ENCODE measurements at regions not wholly inside any gene's neighbourhood (a gene's known extent, or its start where the extent isn't known, plus 50 kb on each side); places are given as distances from the start of the nearest gene placed in this dataset.

DNA sequence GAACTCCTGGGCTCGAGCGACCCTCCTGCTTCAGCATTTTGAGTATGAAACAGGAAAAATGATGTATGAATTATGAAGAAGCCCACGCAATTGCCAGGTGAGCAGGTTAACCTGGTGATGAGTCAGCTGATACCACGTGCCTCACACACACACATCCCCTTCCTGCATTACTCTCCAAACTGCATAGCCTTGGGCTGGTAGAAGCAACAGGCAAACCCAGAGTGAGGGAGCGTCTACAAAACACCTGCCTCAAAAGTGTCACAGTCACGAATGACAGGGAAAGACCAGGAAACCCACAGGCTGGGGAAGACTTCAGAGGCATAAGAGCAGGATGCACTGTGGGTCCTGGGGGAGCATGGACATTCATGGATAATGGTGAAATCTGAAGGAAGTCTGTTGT lies 192.8 kb upstream of the IRS2 start:
- Histone ChIP-seq H3K27me3 (replicated peaks; ENCODE audit: insufficient read depth) (no peaks in the 10 kb centered on the region), H3K4me1 (ENCODE audit: insufficient read depth) (no peaks in the 10 kb centered on the region), H3F3A (ENCODE audit: insufficient read depth) (no peaks in the 10 kb centered on the region), H2AFZ (no peak overlapping the region), H4K20me1 (ENCODE audit: insufficient read depth) (no peaks in the 10 kb centered on the region), H3K79me2 (ENCODE audit: insufficient read depth) (no peaks in the 10 kb centered on the region), H3K4me3 (no peak overlapping the region), H3K9me3 (ENCODE audit: low read depth) (no peaks in the 10 kb centered on the region), H3K27ac (no peak overlapping the region), H3K9ac (no peak overlapping the region), H3K4me2 (ENCODE audit: unreplicated experiment) (no peak overlapping the region), H3K36me3 (ENCODE audit: low read depth) (no peaks in the 10 kb centered on the region), H3K9me2 (ENCODE audit: insufficient read depth) (no peaks in the 10 kb centered on the region)
- no peak for TF ChIP-seq EZH2phosphoT487 (IDR thresholded peaks at IDR 0.05; ENCODE audit: insufficient read depth, low read depth)
- TF ChIP-seq EZH2 (IDR thresholded peaks at IDR 0.05; ENCODE audit: insufficient read depth, poor library complexity, severe bottlenecking) = no peak
- DNase-seq = no peak
- in situ Hi-C loops (cut with MboI) = no loop called here
- WGBS, 2 experiments (ENCODE audit: low coverage in 1 of 2, low lambda C conversion rate in 2 of 2, missing lambda C conversion rate in 2 of 2) = 66 to 70% methylated on average over 6 of the region's 6 CpGs

DNA sequence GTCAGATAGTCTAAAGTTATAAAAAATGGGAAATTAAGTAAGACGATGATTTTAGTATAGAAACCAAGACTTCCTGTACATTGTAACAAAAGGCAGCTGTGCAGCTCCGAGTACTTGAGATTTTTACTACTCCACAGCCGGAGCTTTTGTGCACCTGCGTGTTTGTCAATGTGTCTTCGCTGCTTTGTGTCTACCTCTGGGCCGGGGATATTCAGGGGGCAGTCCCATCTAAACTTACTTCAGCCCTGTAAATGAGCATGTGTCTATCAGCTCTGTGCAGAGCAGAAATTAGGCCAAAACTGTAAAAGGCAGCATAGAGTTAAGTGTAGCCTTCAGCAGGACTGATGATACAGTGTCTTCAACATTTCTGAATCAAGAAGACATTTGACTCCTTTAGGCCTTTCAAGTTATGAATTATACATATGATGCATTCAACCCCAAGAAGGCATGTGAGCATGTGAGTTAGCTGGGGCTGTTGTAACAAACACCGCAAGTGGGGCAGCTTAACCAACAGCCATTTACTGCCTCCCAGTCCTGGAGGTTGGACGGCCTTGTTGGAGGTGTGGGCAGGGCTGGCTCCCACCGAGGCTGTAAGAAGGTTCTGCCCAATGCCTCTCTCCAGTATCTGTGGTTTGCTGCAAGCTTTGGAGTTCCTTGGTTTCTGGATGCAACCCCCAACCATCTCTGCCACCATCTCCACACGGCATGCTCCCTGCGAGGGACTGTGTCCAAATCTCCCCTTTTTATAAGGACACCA lies 191.0 kb upstream of the IRS2 start:
- no peaks in the 10 kb centered on the region for H3K27me3 ChIP-seq (replicated peaks; ENCODE audit: insufficient read depth)
- TF ChIP-seq EZH2phosphoT487 (IDR thresholded peaks at IDR 0.05; ENCODE audit: insufficient read depth, low read depth) = no peak
- no peak for TF ChIP-seq EZH2 (IDR thresholded peaks at IDR 0.05; ENCODE audit: insufficient read depth, poor library complexity, severe bottlenecking)
- no peaks in the 10 kb centered on the region for H3K9me2 ChIP-seq (ENCODE audit: insufficient read depth)
- H3K79me2 ChIP-seq (ENCODE audit: insufficient read depth) = no peaks in the 10 kb centered on the region
- no peak overlapping the region for H3K4me3 ChIP-seq
- no peaks in the 10 kb centered on the region for H3K36me3 ChIP-seq (ENCODE audit: low read depth)
- no peak overlapping the region for H3K9ac ChIP-seq
- no peaks in the 10 kb centered on the region for H3F3A ChIP-seq (ENCODE audit: insufficient read depth)
- H3K4me1 ChIP-seq (ENCODE audit: insufficient read depth) = no peaks in the 10 kb centered on the region
- H3K4me2 ChIP-seq (ENCODE audit: unreplicated experiment) = no peak overlapping the region
- H3K27ac ChIP-seq = no peak overlapping the region
- DNase-seq = no peak
- no peaks in the 10 kb centered on the region for H3K9me3 ChIP-seq (ENCODE audit: low read depth)
- WGBS, 2 experiments (ENCODE audit: low coverage in 1 of 2, low lambda C conversion rate in 2 of 2, missing lambda C conversion rate in 2 of 2) = 86 to 87% methylated on average over 11 of the region's 11 CpGs
- H4K20me1 ChIP-seq (ENCODE audit: insufficient read depth) = no peaks in the 10 kb centered on the region
- H2AFZ ChIP-seq = no peak overlapping the region
- in situ Hi-C loops (cut with MboI) = no loop called here

GRCh38 chr13:109976206-109976997 lies 190.0 kb upstream of the IRS2 start:
- Histone ChIP-seq H3K4me2 (ENCODE audit: unreplicated experiment) (no peak overlapping the region), H3K9me3 (ENCODE audit: low read depth) (no peaks in the 10 kb centered on the region), H3K9ac (no peak overlapping the region), H3K27ac (no peak overlapping the region), H3K36me3 (ENCODE audit: low read depth) (no peaks in the 10 kb centered on the region), H3K79me2 (ENCODE audit: insufficient read depth) (no peaks in the 10 kb centered on the region), H2AFZ (no peak overlapping the region), H3F3A (ENCODE audit: insufficient read depth) (no peaks in the 10 kb centered on the region), H4K20me1 (ENCODE audit: insufficient read depth) (no peaks in the 10 kb centered on the region), H3K9me2 (ENCODE audit: insufficient read depth) (no peaks in the 10 kb centered on the region), H3K27me3 (replicated peaks; ENCODE audit: insufficient read depth) (no peaks in the 10 kb centered on the region), H3K4me3 (no peak overlapping the region), H3K4me1 (ENCODE audit: insufficient read depth) (no peaks in the 10 kb centered on the region)
- WGBS, 2 experiments (ENCODE audit: low coverage in 1 of 2, low lambda C conversion rate in 2 of 2, missing lambda C conversion rate in 2 of 2) = 79 to 83% methylated on average over 9 of the region's 9 CpGs
- in situ Hi-C loops (cut with MboI) = no loop called here
- no peak for TF ChIP-seq EZH2phosphoT487 (IDR thresholded peaks at IDR 0.05; ENCODE audit: insufficient read depth, low read depth)
- no peak for TF ChIP-seq EZH2 (IDR thresholded peaks at IDR 0.05; ENCODE audit: insufficient read depth, poor library complexity, severe bottlenecking)
- DNase-seq = no peak

GRCh38 chr13:109974354-109974753 lies 188.0 kb upstream of the IRS2 start:
- no peaks in the 10 kb centered on the region for H3K27me3 ChIP-seq (replicated peaks; ENCODE audit: insufficient read depth)
- no peaks in the 10 kb centered on the region for H3K4me1 ChIP-seq (ENCODE audit: insufficient read depth)
- TF ChIP-seq EZH2 (IDR thresholded peaks at IDR 0.05; ENCODE audit: insufficient read depth, poor library complexity, severe bottlenecking) = no peak
- TF ChIP-seq EZH2phosphoT487 (IDR thresholded peaks at IDR 0.05; ENCODE audit: insufficient read depth, low read depth) = no peak
- no peaks in the 10 kb centered on the region for H3K9me2 ChIP-seq (ENCODE audit: insufficient read depth)
- H3K9me3 ChIP-seq (ENCODE audit: low read depth) = no peaks in the 10 kb centered on the region
- no peak overlapping the region for H3K4me3 ChIP-seq
- H4K20me1 ChIP-seq (ENCODE audit: insufficient read depth) = no peaks in the 10 kb centered on the region
- peak; percentile 43 for DNase-seq
- no peaks in the 10 kb centered on the region for H3K36me3 ChIP-seq (ENCODE audit: low read depth)
- no peaks in the 10 kb centered on the region for H3K79me2 ChIP-seq (ENCODE audit: insufficient read depth)
- in situ Hi-C loops (cut with MboI) = no loop called here
- H3K9ac ChIP-seq = no peak overlapping the region
- no peak overlapping the region for H2AFZ ChIP-seq
- 86 to 91% methylated on average over 7 of the region's 7 CpGs for WGBS, 2 experiments (ENCODE audit: low coverage in 1 of 2, low lambda C conversion rate in 2 of 2, missing lambda C conversion rate in 2 of 2)
- no peak overlapping the region for H3K4me2 ChIP-seq (ENCODE audit: unreplicated experiment)
- H3K27ac ChIP-seq = no peak overlapping the region
- no peaks in the 10 kb centered on the region for H3F3A ChIP-seq (ENCODE audit: insufficient read depth)

All from GM23248 (cell line).